ENCODE measurements at regions not wholly inside any gene's neighbourhood (a gene's known extent, or its start where the extent isn't known, plus 50 kb on each side); places are given as distances from the start of the nearest gene placed in this dataset.
"Not testable (repeated sequence)": the region's sequence is repeated elsewhere in the genome, so short reads cannot be mapped to it uniquely, and the experiment has no call there.

DNA sequence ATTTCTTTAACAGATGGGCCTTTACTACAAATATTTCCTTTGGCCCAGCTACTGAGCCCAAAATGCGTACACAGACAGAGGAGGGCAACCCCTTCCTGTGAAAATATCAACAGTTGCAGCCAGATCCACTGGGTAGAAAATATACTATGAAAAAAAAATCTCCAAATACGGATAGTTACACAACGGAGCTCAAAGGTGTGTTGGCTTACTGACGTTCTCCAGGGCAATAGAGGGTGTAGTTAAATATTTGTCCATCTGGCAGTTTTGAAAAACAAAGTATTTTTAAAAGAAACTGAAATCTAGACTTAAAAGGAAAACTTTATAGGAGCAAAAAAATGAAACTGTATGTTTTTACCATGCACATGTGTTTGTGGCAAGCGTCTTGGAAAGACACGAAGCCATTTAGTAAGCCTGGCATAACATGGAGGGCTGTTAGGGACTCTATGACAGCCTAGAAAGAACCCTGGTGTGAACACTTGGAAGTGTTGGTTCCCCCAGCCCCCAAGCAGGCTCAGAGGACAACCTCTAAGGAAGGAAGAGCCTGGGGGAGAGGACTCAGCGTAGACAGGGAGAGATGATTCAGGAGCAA lies 157.8 kb upstream of the TRPM3 start:
- H3K4me3 ChIP-seq (ENCODE audit: low read depth, low read length) = no peak overlapping the region
- DNase-seq (ENCODE audit: low read depth) = no peak
- TF ChIP-seq, protein P1, sequence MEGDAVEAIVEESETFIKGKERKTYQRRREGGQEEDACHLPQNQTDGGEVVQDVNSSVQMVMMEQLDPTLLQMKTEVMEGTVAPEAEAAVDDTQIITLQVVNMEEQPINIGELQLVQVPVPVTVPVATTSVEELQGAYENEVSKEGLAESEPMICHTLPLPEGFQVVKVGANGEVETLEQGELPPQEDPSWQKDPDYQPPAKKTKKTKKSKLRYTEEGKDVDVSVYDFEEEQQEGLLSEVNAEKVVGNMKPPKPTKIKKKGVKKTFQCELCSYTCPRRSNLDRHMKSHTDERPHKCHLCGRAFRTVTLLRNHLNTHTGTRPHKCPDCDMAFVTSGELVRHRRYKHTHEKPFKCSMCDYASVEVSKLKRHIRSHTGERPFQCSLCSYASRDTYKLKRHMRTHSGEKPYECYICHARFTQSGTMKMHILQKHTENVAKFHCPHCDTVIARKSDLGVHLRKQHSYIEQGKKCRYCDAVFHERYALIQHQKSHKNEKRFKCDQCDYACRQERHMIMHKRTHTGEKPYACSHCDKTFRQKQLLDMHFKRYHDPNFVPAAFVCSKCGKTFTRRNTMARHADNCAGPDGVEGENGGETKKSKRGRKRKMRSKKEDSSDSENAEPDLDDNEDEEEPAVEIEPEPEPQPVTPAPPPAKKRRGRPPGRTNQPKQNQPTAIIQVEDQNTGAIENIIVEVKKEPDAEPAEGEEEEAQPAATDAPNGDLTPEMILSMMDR (conservative IDR thresholded peaks at IDR 0.05; ENCODE audit: low read depth, low read length) = no peak

DNA sequence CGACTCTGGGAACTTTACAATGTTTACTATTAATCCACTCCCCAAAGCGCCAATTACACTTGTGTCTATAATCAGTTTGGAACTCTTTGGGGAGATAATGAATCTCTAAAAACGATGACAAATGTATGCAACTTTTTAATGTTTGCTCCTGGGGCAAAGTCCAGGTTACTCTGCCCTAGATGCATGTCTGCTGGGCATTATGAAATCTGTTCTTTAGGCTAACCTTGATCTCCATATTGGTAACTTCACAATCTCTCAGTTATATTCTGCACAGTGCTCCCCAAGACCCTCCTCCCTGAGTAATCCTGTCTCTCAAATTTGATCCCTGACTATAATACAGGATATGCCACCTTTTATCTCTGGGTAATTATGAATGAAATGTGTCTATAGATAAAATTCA lies 152.2 kb upstream of the TRPM3 start:
- H3K4me3 ChIP-seq (ENCODE audit: low read depth, low read length) = no peak overlapping the region
- TF ChIP-seq, protein P1 (conservative IDR thresholded peaks at IDR 0.05; ENCODE audit: low read depth, low read length) = no peak
- no peak for DNase-seq (ENCODE audit: low read depth)

DNA sequence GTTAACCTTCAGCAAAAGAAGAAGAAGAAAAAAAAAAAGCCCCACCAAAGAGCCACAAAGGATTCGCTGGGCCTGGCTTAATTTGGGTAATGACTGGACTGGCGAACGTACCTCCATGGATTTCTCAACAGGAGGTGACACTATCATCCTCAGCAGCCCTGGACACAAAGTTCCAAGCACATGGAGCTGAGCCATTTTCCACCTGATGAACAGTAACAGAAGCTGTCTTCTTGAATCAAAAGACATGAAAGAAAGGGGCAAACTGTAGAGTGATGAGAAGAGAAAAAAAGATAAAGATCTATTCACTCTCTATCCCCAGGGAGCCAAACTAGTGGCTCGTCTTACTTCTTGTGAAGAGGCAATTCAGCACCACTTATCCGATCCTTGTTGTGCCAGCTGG lies 150.2 kb upstream of the TRPM3 start:
- TF ChIP-seq, protein P1 (conservative IDR thresholded peaks at IDR 0.05; ENCODE audit: low read depth, low read length) = no peak
- no peak overlapping the region for H3K4me3 ChIP-seq (ENCODE audit: low read depth, low read length)

DNA sequence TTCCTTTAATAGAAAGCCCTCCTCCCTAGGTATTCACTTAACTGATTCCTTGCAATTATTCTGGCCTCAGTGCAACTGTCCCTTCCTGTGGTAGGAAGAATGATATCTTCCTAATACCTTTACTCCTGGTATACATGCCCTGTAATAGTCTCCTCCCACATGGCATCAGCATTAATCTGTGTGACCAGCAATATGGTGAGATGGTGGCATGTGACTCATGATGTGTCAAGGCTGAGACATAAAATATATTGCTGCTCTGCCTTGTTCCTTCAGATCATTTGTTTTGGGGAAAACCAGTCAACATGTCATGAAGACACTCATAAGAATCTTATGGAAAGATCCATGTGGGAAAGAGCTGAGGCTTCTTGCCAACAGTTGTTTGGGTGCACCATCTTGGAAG lies 149.1 kb upstream of the TRPM3 start:
- H3K4me3 ChIP-seq (ENCODE audit: low read depth, low read length) = no peak overlapping the region
- no peak for DNase-seq (ENCODE audit: low read depth)
- TF ChIP-seq, protein P1 (conservative IDR thresholded peaks at IDR 0.05; ENCODE audit: low read depth, low read length) = no peak

More for the DNA sequence above, 150.2 kb upstream of the TRPM3 start:
- DNase-seq (ENCODE audit: low read depth) = no peak

DNA sequence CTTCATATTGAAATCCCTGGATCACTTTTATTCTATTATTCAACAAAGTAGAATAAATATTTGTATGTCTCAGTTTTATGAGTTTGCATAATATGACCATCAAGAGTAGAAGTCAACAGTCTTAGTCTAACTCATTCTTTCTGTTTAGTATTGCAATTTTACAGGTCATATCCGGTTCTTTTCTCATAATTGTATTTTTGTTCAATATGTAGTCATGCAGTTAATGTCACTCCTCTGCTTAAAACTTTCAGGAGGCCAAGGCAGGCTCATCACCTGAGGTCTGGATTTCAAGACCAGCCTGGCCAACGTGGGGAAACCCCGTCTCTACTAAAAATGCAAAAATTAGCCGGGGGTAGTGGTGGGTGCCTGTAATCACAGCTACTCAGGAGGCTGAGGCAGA lies 148.4 kb upstream of the TRPM3 start:
- TF ChIP-seq, protein P1 (conservative IDR thresholded peaks at IDR 0.05; ENCODE audit: low read depth, low read length) = no peak
- DNase-seq (ENCODE audit: low read depth) = no peak
- H3K4me3 ChIP-seq (ENCODE audit: low read depth, low read length) = no peak overlapping the region

DNA sequence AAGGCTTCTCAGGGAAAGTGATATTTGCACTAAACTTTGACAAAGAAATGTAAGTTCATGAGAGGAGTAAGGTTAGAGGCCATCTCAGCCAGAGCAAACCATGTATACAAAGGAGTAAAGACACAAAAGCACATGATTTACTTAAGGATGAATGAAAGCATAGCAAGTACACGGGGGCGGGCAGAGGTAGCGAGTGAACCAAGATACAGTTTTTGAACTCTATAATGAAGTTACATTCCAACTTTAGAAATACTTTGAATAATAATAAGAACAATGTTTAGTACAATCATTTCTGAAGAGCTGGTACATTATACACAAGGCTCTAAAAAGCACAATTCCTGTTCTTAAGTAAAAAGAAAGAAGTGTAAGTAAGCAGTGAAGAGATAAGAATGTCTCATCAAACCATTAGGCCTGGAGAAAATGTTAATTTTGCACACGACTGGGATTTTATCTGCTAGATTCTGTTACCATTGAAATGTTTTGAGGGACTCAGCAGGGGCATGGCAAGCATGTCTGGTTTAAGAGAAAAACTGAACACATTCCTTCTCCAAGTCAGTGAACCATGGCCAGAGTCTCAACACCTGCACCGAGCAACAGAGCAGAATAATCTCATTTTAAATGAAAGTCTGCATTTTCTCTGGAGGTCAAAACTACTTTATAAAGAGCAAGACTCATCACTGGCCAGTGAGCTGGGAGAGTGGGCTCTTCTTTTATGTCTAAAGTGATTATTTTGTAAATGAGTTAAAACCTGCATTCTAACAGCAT lies 147.6 kb upstream of the TRPM3 start:
- TF ChIP-seq, protein P1 (conservative IDR thresholded peaks at IDR 0.05; ENCODE audit: low read depth, low read length) = no peak
- peak; percentile 2 for DNase-seq (ENCODE audit: low read depth)
- no peak overlapping the region for H3K4me3 ChIP-seq (ENCODE audit: low read depth, low read length)

DNA sequence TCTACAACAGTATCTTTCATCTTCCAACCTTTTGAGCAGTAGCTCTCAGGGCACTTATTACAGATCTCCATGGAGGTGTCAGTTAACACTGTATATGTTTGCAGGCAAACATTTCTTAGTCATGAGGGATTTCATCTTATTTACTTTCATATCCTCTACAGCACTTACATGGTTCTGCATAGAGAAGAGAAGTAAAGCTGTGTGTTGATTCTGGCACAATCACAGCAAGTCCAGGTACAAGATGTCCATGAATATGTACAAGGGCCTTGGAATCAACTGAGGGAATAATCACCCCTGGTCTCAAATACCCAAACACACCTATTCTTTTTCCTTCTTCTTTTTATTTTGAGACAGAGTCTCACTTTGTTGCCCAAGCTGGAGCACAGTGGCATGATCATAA lies 142.0 kb upstream of the TRPM3 start:
- TF ChIP-seq, protein P1 (conservative IDR thresholded peaks at IDR 0.05; ENCODE audit: low read depth, low read length) = no peak
- no peak overlapping the region for H3K4me3 ChIP-seq (ENCODE audit: low read depth, low read length)
- no peak for DNase-seq (ENCODE audit: low read depth)

DNA sequence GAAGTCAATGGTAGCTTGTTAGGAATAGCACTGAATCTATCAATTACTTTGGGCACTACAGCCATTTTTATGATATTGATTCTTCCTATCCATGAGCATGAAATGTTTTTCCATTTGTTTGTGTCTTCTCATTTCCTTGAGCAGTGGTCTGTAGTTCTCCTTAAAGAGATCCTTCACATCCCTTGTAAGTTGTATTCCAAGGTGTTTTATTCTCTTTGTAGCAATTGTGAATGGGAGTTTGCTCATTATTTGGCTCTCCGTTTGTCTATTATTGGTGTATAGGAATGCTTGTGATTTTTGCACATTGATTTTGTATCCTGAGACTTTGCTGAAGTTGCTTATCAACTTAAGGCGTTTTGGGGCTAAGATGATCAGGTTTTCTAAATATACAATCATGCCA lies 139.0 kb upstream of the TRPM3 start:
- not testable (repeated sequence) for DNase-seq (ENCODE audit: low read depth); H3K4me3 ChIP-seq (ENCODE audit: low read depth, low read length)
